Iris pigment epithelial cell (primary cell): ENCODE measurements at regions not wholly inside any gene's neighbourhood (a gene's known extent, or its start where the extent isn't known, plus 50 kb on each side); places are given as distances from the start of the nearest gene placed in this dataset.
"Not testable (repeated sequence)": the region's sequence is repeated elsewhere in the genome, so short reads cannot be mapped to it uniquely, and the experiment has no call there.

Experiments
- DNase-seq: peaks from one replicate; pipeline ENCODE4 v3.0.0-alpha.2; 2011; ENCODE audit warnings: low read depth

DNA sequence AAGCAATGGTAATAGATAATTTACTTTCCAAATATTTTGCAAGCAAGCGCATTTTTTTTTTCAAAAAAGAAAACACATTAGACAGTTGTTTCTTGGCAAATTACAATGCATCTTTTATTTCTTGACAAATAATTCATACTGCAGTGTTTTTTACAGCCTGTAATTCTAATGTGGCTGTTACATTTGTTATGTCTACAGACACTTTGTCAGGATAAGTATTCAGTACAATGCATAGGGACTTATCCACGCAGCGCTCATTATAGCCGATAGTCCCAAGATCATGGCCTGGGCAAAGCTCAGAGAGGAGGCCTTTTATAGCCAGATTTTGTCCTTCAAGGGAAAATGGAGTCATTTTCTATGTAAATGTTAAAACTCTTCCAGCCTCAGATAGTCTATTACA is 123.0 kb upstream of the FANCL start:
- no peak for DNase-seq

DNA sequence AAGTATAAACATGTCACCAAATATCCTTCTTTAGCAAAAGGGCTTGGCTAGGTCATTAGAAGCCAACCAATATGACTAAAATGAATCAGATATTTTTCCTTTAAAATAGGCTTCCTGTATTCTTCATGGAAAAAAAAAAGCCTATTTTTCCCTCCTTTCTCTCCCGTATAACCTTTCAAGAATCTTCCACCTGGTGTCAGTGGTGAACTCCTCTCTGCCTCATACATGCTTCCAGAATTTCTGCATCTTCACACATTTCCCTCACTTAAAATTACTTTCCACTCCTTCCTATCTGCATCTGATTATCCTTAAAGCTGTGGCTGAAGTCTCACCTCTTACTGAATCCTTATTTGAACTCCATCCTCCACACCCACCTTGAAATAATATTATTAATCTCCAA is 116.9 kb upstream of the FANCL start:
- DNase-seq, result no peak

GRCh38 chr2:58357521-58357920 is 116.4 kb upstream of the FANCL start:
- DNase-seq, result no peak

DNA sequence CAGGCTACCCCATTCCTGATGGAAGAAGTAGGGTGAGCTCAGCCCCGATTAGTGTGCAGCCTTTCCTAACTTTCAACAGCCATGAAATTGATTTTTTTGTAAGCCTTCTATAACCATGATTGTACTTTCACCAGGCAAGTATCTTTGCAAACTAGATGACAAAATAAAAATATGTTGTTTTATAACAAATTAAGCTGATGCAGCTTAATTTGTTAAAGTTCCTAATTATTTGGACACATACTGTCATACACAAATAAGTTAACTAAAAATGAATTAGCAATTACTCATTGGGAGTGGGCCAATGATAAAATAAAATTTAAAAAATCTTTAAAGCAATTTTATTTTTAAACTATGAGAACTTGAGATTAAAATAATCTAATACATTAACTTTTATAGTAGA is 113.1 kb upstream of the FANCL start:
- DNase-seq, result no peak

DNA sequence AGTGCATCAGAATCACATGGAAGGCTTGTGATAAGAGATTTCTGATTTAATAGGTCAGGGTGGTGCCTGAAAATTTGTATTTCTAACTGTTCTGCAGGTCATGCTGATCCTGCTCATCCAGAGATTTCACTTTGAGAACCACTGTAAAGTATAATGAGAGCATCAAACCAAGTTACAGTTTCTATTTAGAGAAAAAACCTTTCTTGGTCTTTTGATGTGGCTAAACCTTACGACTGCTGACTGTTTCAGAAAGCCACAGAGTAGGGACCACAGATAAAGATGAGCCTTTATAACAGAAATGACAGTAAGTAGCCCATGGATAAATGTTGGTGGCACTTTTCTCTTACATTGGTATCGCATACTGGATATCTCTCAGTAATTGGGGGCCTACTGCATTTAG is 109.4 kb upstream of the FANCL start:
- DNase-seq, result no peak

GRCh38 chr2:58347810-58348209 is 106.7 kb upstream of the FANCL start:
- DNase-seq, result no peak

DNA sequence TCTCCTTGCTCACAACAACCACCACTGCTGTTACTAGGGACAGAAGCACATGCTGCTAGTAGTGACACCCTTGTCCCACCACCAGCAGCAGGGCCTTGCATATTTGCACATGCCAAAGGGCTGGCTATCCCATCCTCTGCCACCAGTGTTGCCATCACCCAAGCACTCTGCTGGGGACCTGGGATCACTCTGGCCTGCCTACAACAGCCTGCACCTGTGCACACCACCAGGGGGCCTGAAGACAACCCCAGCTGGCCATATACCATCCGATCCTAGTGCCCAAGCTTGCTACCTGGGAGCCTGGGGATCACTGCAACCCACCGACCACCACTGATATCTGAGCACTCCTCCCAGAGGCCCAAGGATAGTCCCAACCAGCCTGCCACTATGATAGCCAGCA is 99.9 kb upstream of the FANCL start:
- DNase-seq, result no peak

DNA sequence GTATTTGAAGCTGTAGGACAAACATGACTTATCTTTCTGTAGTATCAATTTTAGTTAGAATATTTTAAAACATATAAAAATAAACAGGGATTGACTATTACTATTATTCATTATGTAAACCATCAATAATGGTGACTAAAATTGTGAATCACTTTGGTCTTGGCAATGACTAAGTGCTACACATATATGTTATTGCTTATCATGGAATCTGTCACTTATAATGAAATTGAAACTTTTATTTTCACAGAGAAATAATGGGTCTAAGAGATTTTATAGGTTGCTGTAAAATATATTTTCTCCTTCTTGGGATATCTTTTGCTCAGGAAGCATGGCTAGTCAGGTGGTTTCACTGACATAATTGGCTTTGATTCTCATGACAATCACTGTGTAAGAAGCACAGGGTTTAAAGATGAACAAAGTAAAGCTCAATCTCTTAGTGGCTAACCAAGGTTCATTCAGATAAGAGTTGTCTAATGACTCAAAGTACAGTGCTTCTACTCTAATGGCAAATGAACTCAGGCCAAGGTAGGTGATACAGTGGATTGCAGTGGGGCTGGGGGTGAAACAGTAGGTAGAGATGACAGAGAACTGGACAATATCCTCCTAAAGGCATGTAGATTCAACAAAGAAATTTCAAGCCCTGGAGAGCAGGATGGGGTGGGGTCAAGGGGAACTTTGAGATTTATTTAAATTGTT is 98.6 kb upstream of the FANCL start:
- no peak for DNase-seq

DNA sequence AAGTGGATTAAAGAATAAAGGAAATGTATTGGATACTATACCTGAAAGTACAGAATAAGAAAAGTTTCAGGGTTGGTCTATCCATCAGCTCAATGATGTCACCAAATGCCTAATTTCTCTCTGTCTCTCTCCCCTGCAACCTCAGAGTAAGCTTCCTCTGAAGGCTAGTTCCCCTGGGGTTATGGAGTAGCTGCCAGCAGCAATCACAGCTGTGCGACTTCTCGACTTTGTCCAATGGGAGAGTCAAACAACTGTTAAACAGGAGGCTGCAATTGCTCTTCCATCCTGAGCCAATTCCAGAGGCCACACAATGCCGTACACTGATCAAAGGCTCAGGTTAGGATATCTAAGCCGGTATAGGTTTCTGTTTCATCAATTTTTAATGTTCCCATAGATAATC is 95.3 kb upstream of the FANCL start:
- no peak for DNase-seq

- DNase-seq, result no peak
Measured at GRCh38 chr2:58334414-58334813, 93.3 kb upstream of the FANCL start.

GRCh38 chr2:58325296-58325895 is 84.3 kb upstream of the FANCL start:
- not testable (repeated sequence) for DNase-seq

DNA sequence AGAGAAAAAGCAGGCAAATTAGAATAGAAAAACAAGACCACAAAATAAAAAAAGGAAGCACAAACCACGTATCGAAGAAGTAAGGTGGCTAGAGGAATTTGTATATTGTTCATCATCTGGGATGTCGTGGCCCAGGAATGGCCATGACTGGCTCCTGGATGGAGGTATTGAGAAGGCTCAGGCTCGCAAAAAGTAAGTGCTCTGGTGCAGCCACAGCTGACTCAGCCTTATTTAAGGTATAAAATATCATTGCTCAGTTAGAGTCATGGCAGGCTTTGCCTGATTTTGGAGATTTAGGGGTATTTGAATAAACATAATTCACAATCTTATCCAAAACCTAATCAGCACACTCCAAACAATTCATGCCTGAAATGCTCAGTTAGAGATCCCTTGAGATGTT is 78.4 kb upstream of the FANCL start:
- DNase-seq, result no peak

- DNase-seq, result not testable (repeated sequence)
Measured at GRCh38 chr2:58318949-58319348, 77.8 kb upstream of the FANCL start.

- no peak for DNase-seq
Measured at GRCh38 chr2:58313926-58314325, 72.8 kb upstream of the FANCL start.

- DNase-seq, result no peak
Measured at GRCh38 chr2:58308435-58308834, 67.3 kb upstream of the FANCL start.

DNA sequence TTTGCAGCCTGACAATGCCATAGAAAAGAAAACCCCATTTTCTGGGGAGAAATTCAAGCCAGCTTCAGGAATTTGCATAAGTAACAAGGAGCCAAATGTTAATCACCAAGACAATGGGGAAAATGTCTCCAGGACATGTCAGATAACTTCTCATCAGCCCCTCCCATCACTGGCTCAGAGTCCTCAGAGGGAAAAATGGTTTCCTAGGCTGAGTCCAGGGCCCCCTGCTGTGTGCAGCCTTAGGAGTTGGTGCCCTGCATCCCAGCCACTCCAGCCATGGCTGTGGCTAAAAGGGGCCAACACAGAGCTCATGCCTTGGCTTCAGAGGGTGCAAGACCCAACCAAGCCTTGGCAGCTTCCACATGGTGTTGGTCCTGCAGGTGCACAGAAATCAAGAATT is 63.7 kb upstream of the FANCL start:
- no peak for DNase-seq

GRCh38 chr2:58299123-58299522 is 58.0 kb upstream of the FANCL start:
- no peak for DNase-seq

- no peak for DNase-seq
Measured at GRCh38 chr2:58293056-58293455, 51.9 kb upstream of the FANCL start.

- no peak for DNase-seq
Measured at GRCh38 chr2:58291726-58292438, 50.8 kb upstream of the FANCL start.
